GM12878 (cell line): ENCODE measurements at regions not wholly inside any gene's neighbourhood (a gene's known extent, or its start where the extent isn't known, plus 50 kb on each side); places are given as distances from the start of the nearest gene placed in this dataset.

Source experiments
- CTCF ChIP-seq, 3 experiments: IDR thresholded peaks in 2 of 3; conservative IDR thresholded peaks in 1 of 3; 2 replicates each; pipeline ENCODE4 v1.5.1; 2011; ENCODE audit warnings: low read depth in 3 of 3, low read length in 3 of 3, mild to moderate bottlenecking in 3 of 3, control low read depth in 2 of 3, moderate library complexity in 2 of 3, inconsistent platforms in 1 of 3, mixed read lengths in 1 of 3; ENCODE audit not compliant: control insufficient read depth in 2 of 3, insufficient read depth in 1 of 3; ENCODE audit errors: extremely low read depth in 1 of 3
- EP300 ChIP-seq, 2 experiments: fragments of 150-350 bp in 1 of 2; IDR thresholded peaks; 2 replicates each; pipeline ENCODE4 v1.6.1; 2011 to 2012; ENCODE audit warnings: low read depth in 2 of 2, low read length in 2 of 2, borderline replicate concordance in 1 of 2, improper control_type of control experiment in 1 of 2, inconsistent platforms in 1 of 2; ENCODE audit not compliant: control insufficient read depth in 1 of 2
- ESRRA ChIP-seq: IDR thresholded peaks from 2 replicates; pipeline ENCODE4 v1.6.1; 2012; ENCODE audit warnings: mild to moderate bottlenecking, low read length, improper control_type of control experiment
- IRF5 ChIP-seq: fragments of 450-650 bp; IDR thresholded peaks from 2 replicates; pipeline ENCODE4 v1.6.1; 2017; ENCODE audit warnings: borderline replicate concordance
- MAX ChIP-seq: IDR thresholded peaks from 2 replicates; pipeline ENCODE4 v1.6.1; 2012; ENCODE audit warnings: low read depth, low read length, improper control_type of control experiment
- POLR2A ChIP-seq: IDR thresholded peaks from 2 replicates; pipeline ENCODE4 v1.6.1; 2011; ENCODE audit warnings: low read depth, mild to moderate bottlenecking, low read length
- POLR2AphosphoS5 ChIP-seq: IDR thresholded peaks from 2 replicates; pipeline ENCODE4 v1.6.1; 2011; ENCODE audit warnings: mild to moderate bottlenecking, low read length, inconsistent platforms
- RAD21 ChIP-seq: IDR thresholded peaks from 2 replicates; pipeline ENCODE4 v1.6.1; 2011; ENCODE audit warnings: mild to moderate bottlenecking, low read depth, low read length, moderate library complexity; ENCODE audit not compliant: insufficient read depth
- RELA ChIP-seq: fragments of 450-650 bp; IDR thresholded peaks from 2 replicates; pipeline ENCODE4 v1.8.0; 2014; ENCODE audit warnings: borderline replicate concordance; ENCODE audit not compliant: partially characterized antibody
- RFX5 ChIP-seq: IDR thresholded peaks from 2 replicates; pipeline ENCODE4 v1.6.1; 2011; ENCODE audit warnings: low read depth, low read length, improper control_type of control experiment
- USF2 ChIP-seq: IDR thresholded peaks from 2 replicates; pipeline ENCODE4 v1.6.1; 2011; ENCODE audit warnings: low read depth, low read length, improper control_type of control experiment, borderline replicate concordance

GRCh38 chr2:196533772-196534397 is 105.6 kb upstream of the CCDC150 start:
- TF ChIP-seq POLR2A (no peak), RELA (no peak), EP300 (IDR thresholded peaks at IDR 0.05; ENCODE audit: borderline replicate concordance in 1 of 2, control insufficient read depth in 1 of 2, low read depth in 2 of 2, low read length in 2 of 2) (no peak), CTCF (IDR thresholded peaks at IDR 0.05 in 2 of 3, conservative IDR thresholded peaks at IDR 0.05 in 1 of 3; ENCODE audit: control insufficient read depth in 2 of 3, extremely low read depth in 1 of 3, insufficient read depth in 1 of 3, low read depth in 3 of 3, low read length in 3 of 3) (no peak), ESRRA (no peak), USF2 (no peak), RAD21 (no peak), MAX (no peak), POLR2AphosphoS5 (no peak), RFX5 (no peak), IRF5 (no peak)
